Lower lobe of right lung (tissue), 2 donors: ENCODE measurements at regions not wholly inside any gene's neighbourhood (a gene's known extent, or its start where the extent isn't known, plus 50 kb on each side); places are given as distances from the start of the nearest gene placed in this dataset.

ENCODE experiments used
- ATAC-seq, 2 donors: fragments of 200-7000 bp; cut with Tn5 transposase; one replicate each; pipeline ENCODE4 v1.9.1; 2020 to 2022; ENCODE audit warnings: mild to moderate bottlenecking in 2 of 2, moderate library complexity in 2 of 2
- DNase-seq: peaks from one replicate; pipeline ENCODE4 v3.0.0-alpha.2; 2020
- H3K27ac ChIP-seq: fragments of 200-600 bp; one replicate; pipeline ENCODE4 v1.8.0; 2022
- H3K27me3 ChIP-seq: fragments of 200-600 bp; one replicate; pipeline ENCODE4 v1.8.0; 2022; ENCODE audit warnings: low read depth
- H3K36me3 ChIP-seq: fragments of 200-600 bp; one replicate; pipeline ENCODE4 v1.8.0; 2022; ENCODE audit warnings: mild to moderate bottlenecking
- H3K4me1 ChIP-seq: fragments of 200-600 bp; one replicate; pipeline ENCODE4 v1.8.0; 2022
- H3K4me3 ChIP-seq: fragments of 200-600 bp; one replicate; pipeline ENCODE4 v1.8.0; 2022; ENCODE audit warnings: mild to moderate bottlenecking
- H3K9me3 ChIP-seq: fragments of 200-600 bp; one replicate; pipeline ENCODE4 v1.8.0; 2022
- CTCF ChIP-seq: fragments of 200-600 bp; IDR thresholded peaks from one replicate; pipeline ENCODE4 v1.8.0; 2022; ENCODE audit warnings: antibody characterized with exemption, mild to moderate bottlenecking
- intact Hi-C: fragments of 100-400 bp; cut with DNase I; formaldehyde crosslinking; loops from one replicate; pipeline ENCODE4 v1.11.0; 2022
- donor health status: DM: no; HTN: yes; CAD: no; lungs with severe emphysema.

GRCh38 chr16:51003850-51004566, 147.1 kb downstream of the SALL1 start:
- H3K9me3 ChIP-seq, result no peaks in the 10 kb centered on the region
- H3K27ac ChIP-seq, result no peak overlapping the region
- H3K4me3 ChIP-seq, result no peak overlapping the region
- no peak for DNase-seq
- H3K4me1 ChIP-seq, result no peaks in the 10 kb centered on the region
- H3K27me3 ChIP-seq, result peaks cover 4% of the 10 kb centered on the region
- no peak for ATAC-seq
- intact Hi-C loops, result no loop called here
- no peaks in the 10 kb centered on the region for H3K36me3 ChIP-seq
- no peak for TF ChIP-seq CTCF

GRCh38 chr16:51002881-51003490, 148.1 kb downstream of the SALL1 start:
- Histone ChIP-seq H3K27ac (no peak overlapping the region), H3K36me3 (no peaks in the 10 kb centered on the region), H3K4me1 (no peaks in the 10 kb centered on the region), H3K9me3 (no peaks in the 10 kb centered on the region), H3K4me3 (no peak overlapping the region), H3K27me3 (no peaks in the 10 kb centered on the region)
- intact Hi-C loops, result no loop called here
- DNase-seq (no peak), ATAC-seq (no peak)
- TF ChIP-seq CTCF, result no peak

GRCh38 chr16:50999181-50999580, 151.9 kb downstream of the SALL1 start:
- intact Hi-C loops, result no loop called here
- Histone ChIP-seq H3K36me3 (no peaks in the 10 kb centered on the region), H3K27me3 (no peaks in the 10 kb centered on the region), H3K9me3 (no peaks in the 10 kb centered on the region), H3K4me3 (no peak overlapping the region), H3K4me1 (no peaks in the 10 kb centered on the region), H3K27ac (no peak overlapping the region)
- no peak for ATAC-seq
- no peak for DNase-seq
- no peak for TF ChIP-seq CTCF

GRCh38 chr16:50998411-50998810, 152.7 kb downstream of the SALL1 start:
- H3K27me3 ChIP-seq, result no peaks in the 10 kb centered on the region
- H3K4me3 ChIP-seq, result no peak overlapping the region
- H3K36me3 ChIP-seq, result no peaks in the 10 kb centered on the region
- no peak for ATAC-seq
- TF ChIP-seq CTCF, result no peak
- no peak overlapping the region for H3K27ac ChIP-seq
- no peaks in the 10 kb centered on the region for H3K9me3 ChIP-seq
- H3K4me1 ChIP-seq, result no peaks in the 10 kb centered on the region
- intact Hi-C loops, result no loop called here
- no peak for DNase-seq

GRCh38 chr16:50997679-50998078, 153.4 kb downstream of the SALL1 start:
- ATAC-seq, result no peak

More at GRCh38 chr16:50997679-50998078, 153.4 kb downstream of the SALL1 start:
- TF ChIP-seq CTCF, result no peak
- Histone ChIP-seq H3K4me3 (no peak overlapping the region), H3K4me1 (no peaks in the 10 kb centered on the region), H3K9me3 (no peaks in the 10 kb centered on the region), H3K27ac (no peak overlapping the region), H3K27me3 (no peaks in the 10 kb centered on the region), H3K36me3 (no peaks in the 10 kb centered on the region)
- intact Hi-C loops, result no loop called here
- DNase-seq, result no peak
